SU-DHL-6 (cell line): ENCODE measurements at regions not wholly inside any gene's neighbourhood (a gene's known extent, or its start where the extent isn't known, plus 50 kb on each side); places are given as distances from the start of the nearest gene placed in this dataset.

Experiments used
- H2AFZ ChIP-seq: fragments of 200-600 bp; sonication (generic); 2 replicates; pipeline ENCODE4 v1.6.1; 2014; ENCODE audit warnings: low read depth, mild to moderate bottlenecking, moderate library complexity, mixed read lengths, antibody characterized with exemption, low read length; ENCODE audit not compliant: severe bottlenecking
- H3F3A ChIP-seq: fragments of 200-600 bp; shearing (Covaris generic); 2 replicates; pipeline ENCODE4 v1.6.0; 2016; ENCODE audit warnings: antibody characterized with exemption, mild to moderate bottlenecking; ENCODE audit not compliant: insufficient read depth
- H3K27ac ChIP-seq: fragments of 200-600 bp; sonication (generic); 2 replicates; pipeline ENCODE4 v1.5.1; 2016; ENCODE audit warnings: low read depth, mild to moderate bottlenecking, low read length, moderate library complexity, mixed read lengths
- H3K27me3 ChIP-seq: fragments of 200-600 bp; sonication (generic), shearing (Covaris generic); 2 replicates; pipeline ENCODE4 v1.6.0; 2014; ENCODE audit warnings: mild to moderate bottlenecking, low read length
- H3K36me3 ChIP-seq: fragments of 200-600 bp; sonication (generic); 2 replicates; pipeline ENCODE4 v1.6.1; 2014; ENCODE audit warnings: mild to moderate bottlenecking, low read length, mixed read lengths
- H3K4me2 ChIP-seq: fragments of 300-600, 200-600 bp; shearing (Covaris generic), sonication (generic); 2 replicates; pipeline ENCODE4 v1.6.0; 2014; ENCODE audit warnings: low read length, low read depth, mild to moderate bottlenecking; ENCODE audit not compliant: poor library complexity, severe bottlenecking
- H3K4me3 ChIP-seq: fragments of 200-600 bp; sonication (generic); 2 replicates; pipeline ENCODE4 v1.5.1; 2014; ENCODE audit warnings: antibody characterized with exemption, low read length, mild to moderate bottlenecking, mixed read lengths; ENCODE audit not compliant: insufficient read depth, poor library complexity, severe bottlenecking
- H3K79me2 ChIP-seq: fragments of 200-600 bp; sonication (generic); 2 replicates; pipeline ENCODE4 v1.6.1; 2014; ENCODE audit warnings: mild to moderate bottlenecking, low read length, moderate library complexity; ENCODE audit not compliant: insufficient read depth
- H3K9ac ChIP-seq: fragments of 200-600 bp; sonication (generic); 2 replicates; pipeline ENCODE4 v1.7.0; 2014; ENCODE audit warnings: mild to moderate bottlenecking, low read length
- H3K9me2 ChIP-seq: fragments of 200-600 bp; sonication (generic); replicated peaks from 2 replicates; pipeline ENCODE4 v1.6.1; 2014; ENCODE audit warnings: low read length; ENCODE audit not compliant: insufficient read depth
- H3K9me3 ChIP-seq: fragments of 200-600 bp; sonication (generic); 2 replicates; pipeline ENCODE4 v1.6.1; 2014; ENCODE audit warnings: low read length, mixed read lengths; ENCODE audit not compliant: insufficient read depth
- H4K20me1 ChIP-seq: fragments of 200-600 bp; sonication (generic); 2 replicates; pipeline ENCODE4 v1.6.1; 2014; ENCODE audit warnings: low read depth, mild to moderate bottlenecking, antibody characterized with exemption, low read length, moderate library complexity, mixed read lengths
- CTCF ChIP-seq: fragments of 200-600 bp; sonication (generic); IDR thresholded peaks from one replicate; pipeline ENCODE4 v1.5.1; 2017; ENCODE audit warnings: antibody characterized with exemption, mild to moderate bottlenecking, low read length, moderate library complexity; ENCODE audit not compliant: insufficient read depth, poor library complexity, severe bottlenecking
- EZH2phosphoT487 ChIP-seq: fragments of 200-600 bp; sonication (generic), shearing (Covaris generic); conservative IDR thresholded peaks from 2 replicates; pipeline ENCODE4 v1.6.1; 2018; ENCODE audit warnings: mild to moderate bottlenecking, antibody characterized with exemption, low read length, moderate library complexity, mixed read lengths

DNA sequence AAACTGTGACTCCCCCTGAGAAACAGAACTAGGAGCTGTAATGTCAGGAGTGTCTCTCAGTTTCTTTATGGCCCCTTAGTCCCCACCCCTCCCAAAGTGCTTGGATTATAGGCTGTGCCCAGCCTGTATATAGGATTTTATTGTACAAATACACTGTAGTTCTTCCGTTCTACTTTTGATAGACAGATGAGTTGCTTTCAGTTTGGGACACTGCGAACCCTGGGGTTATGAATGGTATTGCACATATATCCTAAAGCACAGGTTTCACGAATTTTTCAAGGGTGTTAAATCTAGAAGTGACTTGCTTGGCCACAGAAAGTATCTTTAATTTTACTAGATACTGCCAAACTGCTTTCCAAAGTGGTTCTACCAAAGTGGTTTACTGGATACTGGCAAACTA lies 152.9 kb upstream of the ATXN1 start:
- no peaks in the 10 kb centered on the region for H3K9me2 ChIP-seq
- no peaks in the 10 kb centered on the region for H3F3A ChIP-seq
- no peak overlapping the region for H3K9ac ChIP-seq
- no peaks in the 10 kb centered on the region for H3K79me2 ChIP-seq
- no peak overlapping the region for H3K27ac ChIP-seq
- no peak overlapping the region for H3K4me3 ChIP-seq
- H2AFZ ChIP-seq, result no peak overlapping the region
- H4K20me1 ChIP-seq, result no peaks in the 10 kb centered on the region
- H3K36me3 ChIP-seq, result no peaks in the 10 kb centered on the region
- H3K9me3 ChIP-seq, result no peaks in the 10 kb centered on the region
- TF ChIP-seq CTCF (no peak), EZH2phosphoT487 (no peak)
- H3K4me2 ChIP-seq, result no peak overlapping the region
- no peaks in the 10 kb centered on the region for H3K27me3 ChIP-seq

- no peak overlapping the region for H3K4me3 ChIP-seq
- H3K9me3 ChIP-seq, result no peaks in the 10 kb centered on the region
- no peak overlapping the region for H2AFZ ChIP-seq
- H3K36me3 ChIP-seq, result no peaks in the 10 kb centered on the region
- no peaks in the 10 kb centered on the region for H3F3A ChIP-seq
- H3K79me2 ChIP-seq, result no peaks in the 10 kb centered on the region
- H3K9me2 ChIP-seq, result no peaks in the 10 kb centered on the region
- TF ChIP-seq EZH2phosphoT487, result no peak
- no peak for TF ChIP-seq CTCF
- no peak overlapping the region for H3K9ac ChIP-seq
- no peaks in the 10 kb centered on the region for H4K20me1 ChIP-seq
- no peaks in the 10 kb centered on the region for H3K27me3 ChIP-seq
- no peak overlapping the region for H3K4me2 ChIP-seq
- H3K27ac ChIP-seq, result no peak overlapping the region
These were observed 151.5 kb upstream of the ATXN1 start for GRCh38 chr6:16912756-16913155.

DNA sequence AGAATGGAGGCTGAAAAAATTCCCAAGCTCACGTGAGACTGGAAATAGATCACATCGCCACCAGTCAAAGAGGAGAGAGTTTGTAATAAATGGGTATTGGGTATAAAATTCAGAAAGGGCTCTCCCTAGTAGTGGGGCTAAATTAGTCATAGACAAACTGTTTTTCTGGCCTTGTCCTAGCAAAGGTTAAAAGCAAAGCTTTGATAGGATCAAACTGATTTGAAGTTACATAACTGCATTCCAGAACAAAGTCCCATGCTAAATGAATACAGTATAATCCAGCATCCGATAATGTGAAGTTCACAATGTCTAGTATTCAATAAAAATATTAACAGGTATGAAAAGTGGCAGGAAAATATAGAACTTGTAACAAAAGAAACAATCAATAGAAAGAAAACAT lies 149.8 kb upstream of the ATXN1 start:
- Histone ChIP-seq H3K27ac (no peak overlapping the region), H3K4me3 (no peak overlapping the region), H3K9me2 (no peaks in the 10 kb centered on the region), H3K9me3 (no peaks in the 10 kb centered on the region), H3K79me2 (no peaks in the 10 kb centered on the region), H3K27me3 (no peaks in the 10 kb centered on the region), H3F3A (no peaks in the 10 kb centered on the region), H3K4me2 (no peak overlapping the region), H3K36me3 (no peaks in the 10 kb centered on the region), H2AFZ (no peak overlapping the region), H3K9ac (no peak overlapping the region), H4K20me1 (no peaks in the 10 kb centered on the region)
- TF ChIP-seq EZH2phosphoT487 (no peak), CTCF (no peak)
